LNCaP clone FGC (cell line): ENCODE measurements at regions not wholly inside any gene's neighbourhood (a gene's known extent, or its start where the extent isn't known, plus 50 kb on each side); places are given as distances from the start of the nearest gene placed in this dataset.

ENCODE experiments used
- DNase-seq: peaks from one replicate; pipeline ENCODE4 v3.0.0-alpha.2; 2011; ENCODE audit warnings: low read depth
- H3K4me3 ChIP-seq: 2 replicates; pipeline ENCODE4 v1.5.1; 2011; ENCODE audit warnings: mild to moderate bottlenecking, low read depth, low read length, control low read depth
- TF ChIP-seq, protein P1 (sequence below): IDR thresholded peaks from 2 replicates; pipeline ENCODE4 v1.5.1; 2012; ENCODE audit warnings: mild to moderate bottlenecking; ENCODE audit not compliant: control insufficient read depth, insufficient read depth; ENCODE audit errors: extremely low read depth

GRCh38 chr18:39272230-39272629 is 1706.6 kb upstream of the CELF4 start:
- DNase-seq: no peak
- no peak overlapping the region for H3K4me3 ChIP-seq
- TF ChIP-seq, protein P1, sequence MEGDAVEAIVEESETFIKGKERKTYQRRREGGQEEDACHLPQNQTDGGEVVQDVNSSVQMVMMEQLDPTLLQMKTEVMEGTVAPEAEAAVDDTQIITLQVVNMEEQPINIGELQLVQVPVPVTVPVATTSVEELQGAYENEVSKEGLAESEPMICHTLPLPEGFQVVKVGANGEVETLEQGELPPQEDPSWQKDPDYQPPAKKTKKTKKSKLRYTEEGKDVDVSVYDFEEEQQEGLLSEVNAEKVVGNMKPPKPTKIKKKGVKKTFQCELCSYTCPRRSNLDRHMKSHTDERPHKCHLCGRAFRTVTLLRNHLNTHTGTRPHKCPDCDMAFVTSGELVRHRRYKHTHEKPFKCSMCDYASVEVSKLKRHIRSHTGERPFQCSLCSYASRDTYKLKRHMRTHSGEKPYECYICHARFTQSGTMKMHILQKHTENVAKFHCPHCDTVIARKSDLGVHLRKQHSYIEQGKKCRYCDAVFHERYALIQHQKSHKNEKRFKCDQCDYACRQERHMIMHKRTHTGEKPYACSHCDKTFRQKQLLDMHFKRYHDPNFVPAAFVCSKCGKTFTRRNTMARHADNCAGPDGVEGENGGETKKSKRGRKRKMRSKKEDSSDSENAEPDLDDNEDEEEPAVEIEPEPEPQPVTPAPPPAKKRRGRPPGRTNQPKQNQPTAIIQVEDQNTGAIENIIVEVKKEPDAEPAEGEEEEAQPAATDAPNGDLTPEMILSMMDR: no peak

DNA sequence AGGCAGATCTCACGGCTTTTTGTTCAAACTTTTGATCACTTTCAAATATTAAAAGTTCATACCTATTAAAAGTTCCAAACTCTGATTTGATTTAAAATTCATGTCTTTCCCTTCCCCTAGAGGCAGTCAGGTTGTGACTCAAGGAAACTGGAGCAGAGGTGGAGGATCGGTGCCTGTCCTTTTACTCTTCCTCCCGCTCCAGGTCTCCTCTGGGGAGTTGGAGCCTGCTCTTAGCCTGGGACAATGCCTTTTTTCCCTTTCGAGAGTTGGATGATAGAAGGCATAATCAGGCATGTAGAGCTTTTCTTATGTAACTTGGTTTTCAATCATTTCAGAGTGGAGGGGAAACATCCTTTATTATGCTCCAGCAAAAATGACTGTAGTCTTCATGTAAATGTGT is 1706.1 kb upstream of the CELF4 start:
- TF ChIP-seq, protein P1: no peak
- DNase-seq: no peak
- H3K4me3 ChIP-seq: no peak overlapping the region

GRCh38 chr18:39260565-39260964 is 1695.0 kb upstream of the CELF4 start:
- TF ChIP-seq, protein P1: no peak
- no peak for DNase-seq
- H3K4me3 ChIP-seq: no peak overlapping the region

DNA sequence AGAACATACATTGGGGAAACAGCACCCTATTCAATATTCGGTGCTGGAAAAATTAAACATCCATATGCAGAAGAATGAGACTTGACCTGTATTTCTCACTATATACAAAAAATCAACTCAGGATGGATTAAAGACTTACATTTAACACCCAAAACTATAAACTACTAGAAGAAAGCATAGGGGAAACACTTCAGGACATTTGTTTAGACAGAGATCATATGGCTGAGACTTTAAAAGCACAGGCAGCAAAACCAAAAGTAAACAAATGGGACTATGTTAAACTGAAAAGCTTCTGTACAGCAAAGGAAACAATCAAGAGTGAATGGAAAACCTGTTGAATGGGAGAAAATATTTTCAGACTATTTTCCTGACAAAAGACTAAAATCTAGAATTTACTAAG is 1694.1 kb upstream of the CELF4 start:
- no peak overlapping the region for H3K4me3 ChIP-seq
- no peak for DNase-seq
- TF ChIP-seq, protein P1: no peak

DNA sequence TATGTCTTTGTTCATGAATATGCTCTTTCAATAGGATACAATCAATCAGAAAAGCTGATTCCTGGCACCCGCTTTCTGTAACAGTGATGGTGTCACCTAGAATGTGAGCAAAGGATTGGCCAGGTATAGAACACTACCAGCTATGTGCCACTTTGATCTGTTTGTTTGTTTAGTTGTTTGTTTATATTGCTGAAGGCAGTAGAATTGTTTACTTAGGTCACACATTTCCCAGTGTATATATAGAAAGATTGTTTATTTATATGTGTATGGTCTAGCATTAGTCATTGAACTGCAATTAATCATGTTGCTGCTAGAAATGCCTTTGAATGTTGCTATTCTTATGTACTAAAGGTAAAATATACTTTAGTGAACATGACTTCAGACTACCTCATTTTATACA is 1678.6 kb upstream of the CELF4 start:
- TF ChIP-seq, protein P1: no peak

DNA sequence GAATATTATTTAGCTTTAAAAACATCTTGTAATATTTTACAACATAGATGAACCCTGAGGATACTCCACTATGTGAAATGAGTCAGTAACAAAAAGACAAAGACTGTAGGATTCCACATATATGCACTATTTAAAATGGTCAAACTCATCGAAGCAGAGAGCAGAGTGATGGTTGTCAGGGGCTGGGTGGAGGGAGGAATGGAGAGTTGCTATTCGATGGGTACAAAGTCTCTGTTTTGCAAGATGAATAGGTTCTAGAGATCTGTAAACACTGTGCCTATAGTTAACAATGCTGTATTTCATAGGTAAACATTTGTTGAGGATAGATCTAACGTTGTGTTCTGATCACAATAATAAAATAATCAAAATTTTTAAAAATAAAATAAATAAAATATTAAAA is 1675.9 kb upstream of the CELF4 start:
- TF ChIP-seq, protein P1: no peak
- no peak overlapping the region for H3K4me3 ChIP-seq
- DNase-seq: no peak

More for the DNA sequence above, 1678.6 kb upstream of the CELF4 start:
- H3K4me3 ChIP-seq: no peak overlapping the region
- no peak for DNase-seq

GRCh38 chr18:39238981-39239660 is 1673.5 kb upstream of the CELF4 start:
- no peak overlapping the region for H3K4me3 ChIP-seq
- no peak for DNase-seq
- TF ChIP-seq, protein P1: no peak
